Panc1 (cell line): ENCODE measurements at regions not wholly inside any gene's neighbourhood (a gene's known extent, or its start where the extent isn't known, plus 50 kb on each side); places are given as distances from the start of the nearest gene placed in this dataset.

Experiments
- POLR2AphosphoS5 ChIP-seq: IDR thresholded peaks from 2 replicates; pipeline ENCODE4 v1.6.1; 2012; ENCODE audit warnings: mild to moderate bottlenecking, low read depth, low read length, moderate library complexity
- SIN3A ChIP-seq: IDR thresholded peaks from 2 replicates; pipeline ENCODE4 v1.6.1; 2012; ENCODE audit warnings: low read depth, mild to moderate bottlenecking, low read length, moderate library complexity, borderline replicate concordance; ENCODE audit not compliant: insufficient read depth
- TCF7L2 ChIP-seq: IDR thresholded peaks from 2 replicates; pipeline ENCODE4 v1.6.1; 2011; ENCODE audit warnings: mild to moderate bottlenecking, low read depth, low read length, inconsistent platforms
- TF ChIP-seq, protein P1 (sequence below): fragments of 450-650 bp; IDR thresholded peaks from 2 replicates; pipeline ENCODE4 v1.5.1; 2017; ENCODE audit warnings: mild to moderate bottlenecking
- TF ChIP-seq, protein P2 (sequence below), 2 experiments: IDR thresholded peaks; 2 replicates each; pipeline ENCODE4 v1.6.1; 2011 to 2012; ENCODE audit warnings: low read depth in 2 of 2, control low read depth in 1 of 2, low read length in 1 of 2, mild to moderate bottlenecking in 1 of 2, moderate library complexity in 1 of 2; ENCODE audit not compliant: insufficient read depth in 1 of 2

DNA sequence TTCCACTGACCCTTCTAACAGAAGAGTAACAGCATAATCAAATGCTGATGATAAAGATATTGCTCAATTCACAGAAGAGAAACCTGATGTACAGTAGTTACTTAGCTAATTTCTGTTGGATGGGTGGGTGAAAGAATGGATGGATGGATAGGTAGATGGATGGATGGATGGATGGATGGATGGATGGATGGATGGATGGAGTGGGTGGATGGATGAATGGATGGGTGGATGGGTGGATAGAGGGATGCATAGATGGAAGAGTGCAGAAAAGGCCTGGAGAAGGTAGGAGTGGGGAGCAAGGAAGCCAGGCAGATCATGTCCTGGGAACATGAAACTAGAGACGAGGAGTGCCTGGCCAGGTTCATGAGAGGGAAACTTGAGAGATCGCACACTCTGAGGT is 520.9 kb downstream of the BCL11B start:
- no peak for TF ChIP-seq POLR2AphosphoS5
- TF ChIP-seq, protein P1, sequence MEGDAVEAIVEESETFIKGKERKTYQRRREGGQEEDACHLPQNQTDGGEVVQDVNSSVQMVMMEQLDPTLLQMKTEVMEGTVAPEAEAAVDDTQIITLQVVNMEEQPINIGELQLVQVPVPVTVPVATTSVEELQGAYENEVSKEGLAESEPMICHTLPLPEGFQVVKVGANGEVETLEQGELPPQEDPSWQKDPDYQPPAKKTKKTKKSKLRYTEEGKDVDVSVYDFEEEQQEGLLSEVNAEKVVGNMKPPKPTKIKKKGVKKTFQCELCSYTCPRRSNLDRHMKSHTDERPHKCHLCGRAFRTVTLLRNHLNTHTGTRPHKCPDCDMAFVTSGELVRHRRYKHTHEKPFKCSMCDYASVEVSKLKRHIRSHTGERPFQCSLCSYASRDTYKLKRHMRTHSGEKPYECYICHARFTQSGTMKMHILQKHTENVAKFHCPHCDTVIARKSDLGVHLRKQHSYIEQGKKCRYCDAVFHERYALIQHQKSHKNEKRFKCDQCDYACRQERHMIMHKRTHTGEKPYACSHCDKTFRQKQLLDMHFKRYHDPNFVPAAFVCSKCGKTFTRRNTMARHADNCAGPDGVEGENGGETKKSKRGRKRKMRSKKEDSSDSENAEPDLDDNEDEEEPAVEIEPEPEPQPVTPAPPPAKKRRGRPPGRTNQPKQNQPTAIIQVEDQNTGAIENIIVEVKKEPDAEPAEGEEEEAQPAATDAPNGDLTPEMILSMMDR, result no peak
- TF ChIP-seq SIN3A, result no peak
- TF ChIP-seq, protein P2, sequence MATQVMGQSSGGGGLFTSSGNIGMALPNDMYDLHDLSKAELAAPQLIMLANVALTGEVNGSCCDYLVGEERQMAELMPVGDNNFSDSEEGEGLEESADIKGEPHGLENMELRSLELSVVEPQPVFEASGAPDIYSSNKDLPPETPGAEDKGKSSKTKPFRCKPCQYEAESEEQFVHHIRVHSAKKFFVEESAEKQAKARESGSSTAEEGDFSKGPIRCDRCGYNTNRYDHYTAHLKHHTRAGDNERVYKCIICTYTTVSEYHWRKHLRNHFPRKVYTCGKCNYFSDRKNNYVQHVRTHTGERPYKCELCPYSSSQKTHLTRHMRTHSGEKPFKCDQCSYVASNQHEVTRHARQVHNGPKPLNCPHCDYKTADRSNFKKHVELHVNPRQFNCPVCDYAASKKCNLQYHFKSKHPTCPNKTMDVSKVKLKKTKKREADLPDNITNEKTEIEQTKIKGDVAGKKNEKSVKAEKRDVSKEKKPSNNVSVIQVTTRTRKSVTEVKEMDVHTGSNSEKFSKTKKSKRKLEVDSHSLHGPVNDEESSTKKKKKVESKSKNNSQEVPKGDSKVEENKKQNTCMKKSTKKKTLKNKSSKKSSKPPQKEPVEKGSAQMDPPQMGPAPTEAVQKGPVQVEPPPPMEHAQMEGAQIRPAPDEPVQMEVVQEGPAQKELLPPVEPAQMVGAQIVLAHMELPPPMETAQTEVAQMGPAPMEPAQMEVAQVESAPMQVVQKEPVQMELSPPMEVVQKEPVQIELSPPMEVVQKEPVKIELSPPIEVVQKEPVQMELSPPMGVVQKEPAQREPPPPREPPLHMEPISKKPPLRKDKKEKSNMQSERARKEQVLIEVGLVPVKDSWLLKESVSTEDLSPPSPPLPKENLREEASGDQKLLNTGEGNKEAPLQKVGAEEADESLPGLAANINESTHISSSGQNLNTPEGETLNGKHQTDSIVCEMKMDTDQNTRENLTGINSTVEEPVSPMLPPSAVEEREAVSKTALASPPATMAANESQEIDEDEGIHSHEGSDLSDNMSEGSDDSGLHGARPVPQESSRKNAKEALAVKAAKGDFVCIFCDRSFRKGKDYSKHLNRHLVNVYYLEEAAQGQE (IDR thresholded peaks at IDR 0.05; ENCODE audit: insufficient read depth in 1 of 2, low read depth in 2 of 2, low read length in 1 of 2), result no peak
- no peak for TF ChIP-seq TCF7L2
